WERI-Rb-1 (cell line): ENCODE measurements at regions not wholly inside any gene's neighbourhood (a gene's known extent, or its start where the extent isn't known, plus 50 kb on each side); places are given as distances from the start of the nearest gene placed in this dataset.

Source experiments
- DNase-seq: peaks from one replicate; pipeline ENCODE4 v3.0.0-alpha.2; 2020
- H3K27ac ChIP-seq: fragments of 250-450 bp; sonication (Bioruptor Pico); 2 replicates; pipeline ENCODE4 v1.5.1; 2020; ENCODE audit warnings: mild to moderate bottlenecking, moderate library complexity
- H3K27me3 ChIP-seq: fragments of 250-450 bp; sonication (Bioruptor Pico); 2 replicates; pipeline ENCODE4 v1.5.1; 2021; ENCODE audit warnings: mild to moderate bottlenecking, low read depth, moderate library complexity; ENCODE audit not compliant: insufficient read depth, severe bottlenecking
- H3K36me3 ChIP-seq: fragments of 250-450 bp; sonication (Bioruptor Pico); 2 replicates; pipeline ENCODE4 v1.5.1; 2020; ENCODE audit warnings: mild to moderate bottlenecking, moderate library complexity
- H3K4me3 ChIP-seq: 2 replicates; pipeline ENCODE4 v1.5.1; 2011; ENCODE audit warnings: low read depth, mild to moderate bottlenecking, control low read depth, low read length
- H3K9me3 ChIP-seq: fragments of 250-450 bp; sonication (Bioruptor Pico); 2 replicates; pipeline ENCODE4 v1.5.1; 2021; ENCODE audit warnings: mild to moderate bottlenecking, moderate library complexity; ENCODE audit not compliant: severe bottlenecking
- TF ChIP-seq, protein P1 (sequence below): IDR thresholded peaks from 2 replicates; pipeline ENCODE4 v1.5.1; 2011; ENCODE audit warnings: low read depth, mild to moderate bottlenecking, control low read depth, inconsistent platforms, low read length

DNA sequence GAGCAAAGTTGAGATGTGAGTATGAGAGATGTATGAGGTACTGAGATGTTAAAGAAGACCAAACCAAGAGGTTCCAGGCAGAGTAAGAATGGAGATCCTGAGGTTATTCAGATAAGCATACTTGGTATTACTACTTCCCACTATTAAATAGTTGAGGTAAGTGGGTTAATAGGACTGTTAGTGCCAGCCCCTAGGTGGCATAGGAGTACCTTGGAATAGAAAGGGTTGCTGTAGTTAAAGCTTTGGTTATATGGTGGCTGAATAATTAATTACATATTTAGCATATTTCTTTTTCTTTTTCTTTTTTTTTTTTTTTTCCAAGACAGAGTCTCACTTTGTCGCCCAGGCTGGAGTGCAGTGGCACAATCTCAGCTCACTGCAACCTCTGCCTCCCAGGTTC is 397.9 kb upstream of the TMPRSS15 start:
- TF ChIP-seq, protein P1, sequence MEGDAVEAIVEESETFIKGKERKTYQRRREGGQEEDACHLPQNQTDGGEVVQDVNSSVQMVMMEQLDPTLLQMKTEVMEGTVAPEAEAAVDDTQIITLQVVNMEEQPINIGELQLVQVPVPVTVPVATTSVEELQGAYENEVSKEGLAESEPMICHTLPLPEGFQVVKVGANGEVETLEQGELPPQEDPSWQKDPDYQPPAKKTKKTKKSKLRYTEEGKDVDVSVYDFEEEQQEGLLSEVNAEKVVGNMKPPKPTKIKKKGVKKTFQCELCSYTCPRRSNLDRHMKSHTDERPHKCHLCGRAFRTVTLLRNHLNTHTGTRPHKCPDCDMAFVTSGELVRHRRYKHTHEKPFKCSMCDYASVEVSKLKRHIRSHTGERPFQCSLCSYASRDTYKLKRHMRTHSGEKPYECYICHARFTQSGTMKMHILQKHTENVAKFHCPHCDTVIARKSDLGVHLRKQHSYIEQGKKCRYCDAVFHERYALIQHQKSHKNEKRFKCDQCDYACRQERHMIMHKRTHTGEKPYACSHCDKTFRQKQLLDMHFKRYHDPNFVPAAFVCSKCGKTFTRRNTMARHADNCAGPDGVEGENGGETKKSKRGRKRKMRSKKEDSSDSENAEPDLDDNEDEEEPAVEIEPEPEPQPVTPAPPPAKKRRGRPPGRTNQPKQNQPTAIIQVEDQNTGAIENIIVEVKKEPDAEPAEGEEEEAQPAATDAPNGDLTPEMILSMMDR, result no peak
- H3K36me3 ChIP-seq, result no peaks in the 10 kb centered on the region
- H3K27ac ChIP-seq, result no peak overlapping the region
- H3K27me3 ChIP-seq, result no peaks in the 10 kb centered on the region
- H3K4me3 ChIP-seq, result no peak overlapping the region
- H3K9me3 ChIP-seq, result no peaks in the 10 kb centered on the region
- DNase-seq, result no peak

- H3K27me3 ChIP-seq, result peaks cover 8% of the 10 kb centered on the region
- TF ChIP-seq, protein P1, result no peak
Measured at GRCh38 chr21:18803624-18804023, 400.0 kb upstream of the TMPRSS15 start.

DNA sequence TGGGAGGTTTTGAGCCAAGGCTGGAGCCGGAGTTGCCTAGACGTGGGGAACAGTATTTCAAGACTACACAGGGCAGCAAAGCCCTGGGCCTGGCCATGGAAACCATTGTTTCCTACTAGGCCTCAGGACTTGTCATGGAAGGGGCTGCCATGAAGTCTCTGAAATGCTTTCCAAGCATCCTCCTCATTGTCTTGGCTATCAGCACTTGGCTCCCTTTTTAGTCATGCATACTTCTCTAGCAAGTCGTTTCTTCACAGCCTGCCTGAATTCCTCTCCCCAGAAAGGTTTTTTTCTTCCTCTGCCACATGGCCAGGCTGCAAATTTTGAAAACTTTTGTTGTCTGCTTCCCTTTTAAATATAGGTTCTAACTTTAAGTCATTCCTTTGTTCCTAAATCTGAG is 406.6 kb upstream of the TMPRSS15 start:
- DNase-seq, result no peak
- Histone ChIP-seq H3K9me3 (no peaks in the 10 kb centered on the region), H3K27me3 (peaks cover 10% of the 10 kb centered on the region), H3K4me3 (no peak overlapping the region), H3K27ac (no peak overlapping the region), H3K36me3 (no peaks in the 10 kb centered on the region)
- TF ChIP-seq, protein P1, result no peak

More at GRCh38 chr21:18803624-18804023, 400.0 kb upstream of the TMPRSS15 start:
- no peak overlapping the region for H3K4me3 ChIP-seq
- H3K36me3 ChIP-seq, result no peaks in the 10 kb centered on the region
- DNase-seq, result no peak
- no peaks in the 10 kb centered on the region for H3K9me3 ChIP-seq
- H3K27ac ChIP-seq, result no peak overlapping the region

DNA sequence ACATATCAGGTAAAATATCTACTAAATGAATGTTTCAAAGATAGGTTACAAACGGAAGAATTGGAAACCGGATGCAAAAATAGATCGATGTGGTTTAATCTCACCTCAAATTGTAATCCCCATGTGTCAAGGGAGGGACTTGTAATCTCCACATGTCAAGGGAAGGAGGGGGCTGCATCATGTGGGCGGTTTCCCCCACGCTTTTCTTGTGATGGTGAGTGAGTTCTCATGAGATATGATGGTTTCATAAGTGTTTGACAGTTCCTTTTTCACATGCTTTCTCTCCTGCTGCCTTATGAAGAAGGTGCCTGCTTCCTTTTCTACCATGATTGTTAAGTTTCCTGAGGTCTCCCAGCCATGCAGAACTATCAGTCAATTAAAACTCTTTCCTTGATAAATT is 408.7 kb upstream of the TMPRSS15 start:
- Histone ChIP-seq H3K27me3 (peaks cover 6% of the 10 kb centered on the region), H3K9me3 (no peaks in the 10 kb centered on the region), H3K27ac (no peak overlapping the region), H3K36me3 (no peaks in the 10 kb centered on the region), H3K4me3 (no peak overlapping the region)
- TF ChIP-seq, protein P1, result no peak
- DNase-seq, result no peak

- no peaks in the 10 kb centered on the region for H3K9me3 ChIP-seq
- TF ChIP-seq, protein P1, result no peak
- no peak overlapping the region for H3K27ac ChIP-seq
- H3K36me3 ChIP-seq, result no peaks in the 10 kb centered on the region
- DNase-seq, result no peak
- H3K4me3 ChIP-seq, result no peak overlapping the region
- no peaks in the 10 kb centered on the region for H3K27me3 ChIP-seq
Measured at GRCh38 chr21:18819507-18819906, 415.9 kb upstream of the TMPRSS15 start.

DNA sequence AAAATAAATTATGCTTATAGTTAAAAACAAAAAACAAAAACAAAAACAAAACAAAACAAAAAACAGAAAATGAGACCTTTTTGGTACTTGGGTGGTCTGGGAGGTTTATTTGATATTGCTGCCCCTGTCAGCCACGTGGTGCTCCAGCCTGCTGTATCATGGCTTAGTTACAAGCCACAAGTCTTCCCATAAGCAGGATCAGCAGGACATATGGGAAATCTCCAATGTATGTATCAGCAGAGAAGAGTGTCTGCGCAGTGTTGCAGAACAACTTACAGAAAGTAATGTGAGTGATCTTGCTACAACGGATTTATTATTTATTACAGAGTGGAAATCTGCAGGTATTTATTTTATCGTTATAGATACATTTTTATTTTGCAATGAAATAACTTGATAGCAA is 423.0 kb upstream of the TMPRSS15 start:
- Histone ChIP-seq H3K27ac (no peak overlapping the region), H3K27me3 (peaks cover 3% of the 10 kb centered on the region), H3K9me3 (no peaks in the 10 kb centered on the region), H3K36me3 (no peaks in the 10 kb centered on the region), H3K4me3 (no peak overlapping the region)
- DNase-seq, result no peak
- TF ChIP-seq, protein P1, result no peak
